OCI-M1 (cell line): ENCODE measurements at regions not wholly inside any gene's neighbourhood (a gene's known extent, or its start where the extent isn't known, plus 50 kb on each side); places are given as distances from the start of the nearest gene placed in this dataset.
"Not testable (repeated sequence)": the region's sequence is repeated elsewhere in the genome, so short reads cannot be mapped to it uniquely, and the experiment has no call there.

Experiments used
- DNase-seq: peaks from one replicate; lab custom pipeline; 2025; lab: John Stamatoyannopoulos, UW

DNA sequence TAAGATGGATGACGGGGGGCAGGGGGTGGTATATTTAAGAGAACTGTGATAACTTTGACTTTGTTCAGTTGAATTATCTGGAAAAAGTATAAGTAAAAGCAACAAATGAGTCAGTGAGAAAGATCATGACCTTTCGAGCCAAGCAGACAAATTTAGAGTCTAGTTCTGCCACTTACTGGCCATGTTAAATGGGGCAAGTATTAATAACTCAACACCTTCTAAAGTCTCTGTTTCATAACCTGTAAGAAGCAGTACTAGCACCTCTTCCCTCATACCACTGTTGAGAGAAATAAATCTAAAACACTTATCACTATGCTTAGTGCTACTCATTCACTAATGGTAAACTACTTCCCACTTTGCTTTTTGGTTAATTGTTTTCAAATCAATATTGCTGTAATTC, 604.4 kb upstream of the LRRN3 start:
- DNase-seq: no peak

DNA sequence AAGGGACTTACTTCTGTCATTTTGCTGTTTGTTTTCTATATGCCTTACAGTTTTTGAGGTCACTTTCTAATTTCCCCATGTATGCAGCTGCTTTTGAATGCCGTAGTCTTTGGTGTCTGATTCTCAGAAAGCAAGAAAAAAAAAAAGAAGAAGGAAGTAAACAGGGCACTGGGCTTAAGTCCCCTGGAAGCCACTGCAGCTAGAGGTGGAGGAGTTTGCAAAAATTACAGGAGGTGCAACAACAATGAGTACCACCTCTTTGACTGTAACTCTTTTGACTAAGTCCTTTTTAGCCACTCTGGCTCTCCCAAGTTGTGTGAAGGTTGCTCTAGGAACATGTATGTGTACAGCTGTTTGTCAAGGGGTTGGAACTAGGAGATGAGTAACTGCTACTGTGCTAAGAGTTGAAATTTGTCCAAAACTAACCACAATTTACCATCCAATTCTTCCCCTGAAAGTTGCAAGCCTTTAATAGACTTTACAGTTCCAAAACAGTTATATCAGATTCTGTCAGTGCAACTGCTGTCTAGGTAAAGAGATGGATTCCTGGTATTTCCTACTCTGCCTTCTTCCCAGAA, 588.0 kb upstream of the LRRN3 start:
- peak; percentile 77 for DNase-seq

DNA sequence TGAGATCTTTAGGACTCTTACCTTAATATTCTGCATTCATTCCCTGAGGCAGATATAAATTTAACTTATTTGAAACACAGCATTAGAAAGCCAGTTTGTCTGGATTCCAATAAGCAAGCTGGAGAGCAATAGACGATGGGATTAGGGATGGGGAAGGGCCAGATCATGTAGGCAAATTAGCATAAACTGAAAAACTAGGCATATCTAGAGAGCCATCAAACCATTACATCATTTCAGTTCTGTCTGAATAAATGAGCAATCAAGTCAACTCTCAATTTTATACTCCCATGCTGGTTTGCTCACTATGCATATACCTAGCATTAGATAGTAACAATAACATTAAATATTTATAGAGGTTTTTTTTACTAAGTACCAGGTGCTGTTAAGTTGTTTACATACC, 583.6 kb upstream of the LRRN3 start:
- DNase-seq: no peak

DNA sequence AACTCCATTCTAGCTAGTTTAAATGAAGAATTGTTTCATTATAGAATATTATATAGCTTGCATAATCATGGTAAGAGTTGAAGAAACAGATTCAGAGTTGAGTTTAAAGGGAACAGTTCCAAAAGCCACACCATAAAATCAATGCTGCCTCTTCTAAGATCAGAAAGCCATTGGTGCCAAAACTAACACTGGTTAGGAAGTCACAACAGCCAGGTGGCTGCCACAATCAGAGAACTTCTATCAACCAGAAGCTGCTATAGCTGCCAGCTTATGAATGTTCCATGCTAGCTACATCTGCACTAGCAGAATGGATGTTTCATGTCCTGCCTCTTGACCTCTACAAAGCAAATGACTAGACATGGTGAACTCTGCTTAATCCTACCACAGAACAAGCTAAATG, 583.1 kb upstream of the LRRN3 start:
- no peak for DNase-seq

DNA sequence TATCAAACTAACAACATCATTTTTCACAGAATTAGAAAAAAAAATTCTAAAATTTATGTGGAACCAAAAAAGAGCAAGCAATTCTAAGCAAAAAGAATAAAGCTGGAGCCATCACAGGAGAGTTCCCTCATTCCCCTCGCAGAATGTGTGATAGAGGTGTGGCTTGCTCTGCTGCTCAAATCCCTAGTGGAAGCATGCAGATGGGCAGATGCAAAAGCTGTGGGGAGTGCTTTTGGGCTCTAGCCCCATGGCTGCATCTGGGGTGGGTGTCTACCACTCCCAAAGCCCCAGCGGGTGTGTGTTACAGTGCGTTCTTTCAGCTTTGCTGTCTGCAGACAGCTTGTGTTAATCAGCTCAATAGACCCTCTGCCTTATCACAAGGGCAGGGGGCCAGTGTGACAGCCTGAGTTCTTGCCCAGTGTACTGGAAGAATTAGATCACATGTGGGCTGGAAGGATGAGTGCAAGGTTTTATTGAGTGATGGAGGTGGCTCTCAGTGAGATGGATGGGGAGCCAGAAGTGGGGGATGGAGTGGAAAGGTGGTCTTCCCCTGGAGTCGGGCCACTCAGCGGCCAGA, 575.9 kb upstream of the LRRN3 start:
- DNase-seq: not testable (repeated sequence)

DNA sequence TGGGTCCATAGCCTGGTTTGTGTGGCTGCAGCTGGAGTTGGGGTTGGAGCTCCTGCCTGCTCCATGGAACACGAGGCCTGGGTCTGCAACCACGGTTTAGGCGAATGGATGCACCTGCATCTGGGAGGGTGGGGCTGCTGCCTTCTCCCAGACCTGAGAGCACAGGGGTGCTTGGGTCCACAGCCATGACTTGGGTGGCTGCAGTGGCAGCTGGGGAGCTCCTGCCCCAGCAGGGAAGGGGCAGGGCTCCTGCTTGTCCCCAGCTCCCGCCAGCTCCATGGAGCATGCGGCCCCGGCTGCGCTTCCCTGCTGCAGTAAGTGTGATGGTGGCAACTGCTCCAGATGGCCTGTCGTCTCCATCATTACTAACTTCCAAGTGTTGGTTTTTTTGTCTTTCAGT, 571.1 kb upstream of the LRRN3 start:
- no peak for DNase-seq

DNA sequence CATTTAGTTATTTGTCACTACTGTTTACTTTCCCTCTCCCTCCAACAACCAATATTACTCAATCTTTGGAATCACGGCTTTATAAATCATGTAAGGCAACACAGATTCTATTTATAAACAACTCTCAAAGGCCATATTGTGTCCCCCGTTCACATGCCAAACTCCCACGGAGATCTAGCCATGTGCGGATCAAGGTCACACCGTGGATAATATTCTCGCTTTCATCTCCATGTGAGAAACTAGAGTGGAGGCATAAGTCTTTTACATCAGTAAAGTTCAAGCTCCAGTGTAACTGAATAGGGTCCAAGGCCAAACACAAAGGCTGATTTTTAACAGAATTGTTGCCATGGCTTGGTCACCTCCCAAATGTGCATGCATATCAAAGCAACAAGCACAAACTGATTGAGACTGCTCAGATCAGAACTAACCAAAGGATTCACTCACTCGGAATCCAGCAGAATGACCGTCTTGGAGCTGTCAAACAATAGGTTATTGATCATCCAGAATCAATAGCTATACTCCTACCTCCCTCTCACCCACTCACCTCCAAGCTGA, 569.5 kb upstream of the LRRN3 start:
- no peak for DNase-seq

DNA sequence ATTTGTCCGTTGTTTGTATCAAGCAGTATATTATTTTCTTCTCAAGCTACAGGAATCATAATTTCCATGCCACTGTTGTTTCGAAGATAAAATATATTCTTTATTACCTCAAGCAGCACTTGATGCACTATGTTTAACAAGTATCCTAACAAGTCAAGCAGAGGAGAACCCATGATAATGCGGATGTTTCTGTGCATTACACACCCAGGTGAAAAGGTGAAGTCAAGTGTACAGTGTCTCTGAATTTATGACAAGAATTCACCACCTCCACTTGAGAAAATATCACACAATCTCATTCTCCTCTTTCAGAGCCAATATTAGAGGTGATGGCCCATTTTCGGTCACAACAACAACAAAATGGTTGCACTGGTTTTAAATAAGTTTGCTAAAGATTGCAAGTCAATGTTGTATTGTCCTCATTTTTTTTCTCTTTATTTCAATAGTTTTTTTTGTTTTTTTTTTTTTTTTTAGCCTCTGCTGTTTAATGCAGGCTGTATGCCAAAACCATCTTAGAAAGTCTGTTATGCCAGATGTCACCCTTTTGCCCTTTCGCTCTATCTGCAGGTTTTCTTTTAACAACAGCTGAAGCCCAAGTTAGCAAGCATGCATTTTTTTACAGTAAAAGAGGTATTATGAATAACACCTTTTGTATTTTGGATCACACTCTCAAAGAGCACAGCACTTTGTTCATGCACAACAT, 568.7 kb upstream of the LRRN3 start:
- no peak for DNase-seq

DNA sequence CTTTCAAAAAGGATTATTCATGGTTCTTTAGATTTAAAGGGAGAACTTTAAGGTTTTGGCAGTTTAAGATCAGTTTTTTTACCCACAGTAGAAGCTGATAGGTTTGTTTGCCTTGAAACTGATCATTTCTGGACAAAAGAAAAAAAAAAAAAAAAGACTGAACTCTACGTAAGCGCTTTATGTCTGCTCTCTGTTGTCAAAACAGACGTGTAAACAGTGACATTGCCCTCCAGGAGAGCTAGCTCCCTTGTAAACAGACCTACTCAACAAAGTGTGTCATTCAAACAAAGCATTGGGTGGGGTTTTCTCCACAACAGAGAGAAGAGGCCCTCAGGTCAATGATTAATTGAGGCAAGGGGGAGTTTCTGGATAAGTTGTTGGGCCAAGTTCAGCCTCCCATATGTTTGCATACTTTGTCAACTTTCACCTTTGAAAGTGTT, 568.1 kb upstream of the LRRN3 start:
- no peak for DNase-seq

DNA sequence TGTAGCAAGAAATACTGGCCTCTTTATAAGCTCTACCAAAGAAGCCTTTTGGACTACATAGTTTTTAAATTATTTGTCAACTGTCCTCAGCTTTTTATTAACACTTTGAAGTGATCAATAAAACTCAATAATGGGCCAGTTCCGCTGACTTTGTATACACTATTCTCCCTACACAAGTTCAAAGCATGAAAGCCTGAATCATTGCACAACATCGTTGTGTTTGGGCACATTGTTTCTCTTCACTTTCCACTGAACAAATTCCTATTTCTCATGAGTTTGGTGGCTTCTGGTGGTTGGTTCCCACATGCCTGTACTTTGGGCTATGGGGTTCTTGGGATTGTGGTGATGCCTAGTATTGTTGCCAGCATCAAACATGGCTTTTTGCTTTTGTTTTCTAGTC, 561.8 kb upstream of the LRRN3 start:
- no peak for DNase-seq

DNA sequence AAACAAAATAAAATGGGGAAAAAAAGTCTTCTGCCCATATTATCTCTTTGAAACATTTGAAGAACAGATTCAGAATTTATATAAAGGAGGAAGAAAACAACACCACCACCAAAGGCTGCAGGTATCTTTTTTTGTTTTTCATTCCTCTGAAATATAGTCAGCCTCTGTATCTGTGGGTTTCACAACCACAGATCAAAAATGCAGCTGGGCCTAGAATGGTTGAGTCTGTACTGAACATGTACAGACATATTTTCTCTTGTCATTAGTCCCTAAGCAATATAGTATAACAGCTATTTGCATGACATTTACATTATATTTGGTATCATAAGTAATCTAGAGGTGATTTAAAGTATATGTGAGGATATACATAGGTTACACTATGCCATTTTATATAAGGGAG, 559.7 kb upstream of the LRRN3 start:
- no peak for DNase-seq

DNA sequence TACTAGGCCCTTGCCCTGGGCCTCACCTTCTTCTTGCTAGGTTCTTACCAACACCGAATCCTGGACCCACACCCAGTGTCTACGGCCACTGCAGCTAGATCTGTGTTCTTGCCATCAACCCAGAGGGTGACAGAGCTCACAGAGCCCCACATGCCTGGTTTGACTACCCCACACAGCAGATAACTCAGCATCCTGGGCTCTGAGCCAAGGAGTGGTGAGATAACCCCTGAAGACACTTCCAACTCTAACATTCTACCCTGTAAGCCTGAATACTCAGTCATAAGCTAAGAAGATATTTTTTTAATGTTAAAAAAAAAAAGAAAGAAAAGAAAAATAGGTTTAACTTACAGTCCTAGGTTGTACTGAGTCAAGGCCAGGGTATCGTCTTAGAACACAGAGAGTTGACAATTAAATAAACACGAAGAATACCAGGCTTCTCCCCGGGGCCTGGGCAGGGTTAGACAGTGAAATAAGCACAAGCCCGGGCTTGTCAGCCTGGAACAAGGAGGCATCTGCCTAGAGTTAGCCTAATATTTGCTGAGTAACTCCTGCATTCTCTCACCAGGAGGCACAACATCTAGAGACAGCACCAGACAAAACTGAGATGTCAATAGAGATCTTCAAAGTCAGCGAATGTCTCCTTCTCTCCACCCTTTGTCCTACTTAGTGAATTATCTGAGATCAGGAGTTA, 556.5 kb upstream of the LRRN3 start:
- DNase-seq: peak; percentile 71

DNA sequence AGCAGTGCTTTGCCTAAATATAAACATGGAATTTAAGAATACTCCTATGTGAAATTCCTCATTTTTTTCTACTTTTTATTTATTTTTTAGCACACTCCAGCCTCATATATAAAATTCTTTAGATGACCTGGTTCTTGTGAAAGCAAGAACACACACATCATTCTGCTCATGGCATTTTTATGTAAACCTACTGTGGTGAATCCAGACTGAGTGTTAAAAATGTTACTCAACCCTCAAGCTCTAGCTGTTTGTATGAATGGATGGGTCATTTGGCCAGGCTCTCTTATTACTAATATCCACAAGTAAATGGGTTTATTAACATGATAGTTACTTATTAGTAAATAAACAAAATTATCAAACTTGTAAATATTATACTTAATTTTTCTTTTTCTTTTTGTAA, 551.7 kb upstream of the LRRN3 start:
- DNase-seq: no peak

DNA sequence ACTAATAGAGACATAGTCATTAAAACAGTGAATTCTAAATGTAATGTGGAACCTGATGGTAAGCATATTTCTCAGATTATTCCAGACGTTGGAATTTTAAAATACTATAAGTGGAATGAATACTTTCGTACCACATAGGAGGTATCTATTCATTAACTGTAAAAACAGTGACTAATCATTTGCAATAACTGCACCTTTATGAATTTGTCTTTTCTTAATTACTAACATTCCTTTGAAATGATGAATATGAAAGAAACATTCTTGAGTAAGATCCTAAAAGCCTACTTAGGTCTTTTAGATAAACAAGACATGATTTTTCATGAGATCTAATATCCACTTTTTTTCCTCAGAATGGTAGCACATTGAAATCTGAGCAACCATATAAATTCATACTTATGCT, 549.0 kb upstream of the LRRN3 start:
- DNase-seq: no peak

DNA sequence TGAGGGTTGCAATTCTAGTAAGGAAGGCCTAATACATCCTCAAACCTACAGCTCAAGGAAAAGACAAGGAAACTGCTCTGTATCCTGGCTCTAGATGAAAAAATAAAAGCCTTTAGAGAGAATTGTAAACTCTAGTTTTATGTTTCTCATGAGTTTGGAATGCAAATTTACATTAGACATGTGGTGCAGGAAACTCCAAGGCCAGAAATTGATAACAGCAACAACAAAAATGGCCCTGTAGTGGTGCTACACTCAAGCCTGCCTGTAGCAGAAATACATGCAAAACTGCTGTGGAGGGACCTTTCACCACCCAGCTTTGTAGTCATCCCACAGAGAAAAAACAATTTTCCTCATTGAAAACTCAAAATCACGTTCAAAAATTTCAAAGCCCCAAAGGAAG, 546.7 kb upstream of the LRRN3 start:
- DNase-seq: no peak

DNA sequence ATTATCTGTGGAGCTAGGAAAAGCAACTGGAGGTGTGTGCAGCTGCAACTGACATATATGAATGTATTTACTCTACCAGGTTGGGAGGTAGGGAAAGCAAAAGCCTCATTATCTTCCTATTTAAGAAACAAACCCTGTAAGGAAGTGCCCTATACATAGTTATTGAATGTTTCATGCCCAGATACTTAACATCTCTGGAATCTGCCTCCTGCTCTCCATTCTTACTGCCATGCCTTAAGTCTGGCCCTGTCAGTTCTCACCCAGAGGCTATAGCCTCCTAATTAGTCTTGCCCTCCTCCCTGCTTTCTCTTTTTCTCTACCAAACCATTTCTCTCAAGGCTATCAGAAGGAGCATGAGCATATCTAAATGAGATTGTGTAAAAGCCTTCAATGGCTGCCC, 542.6 kb upstream of the LRRN3 start:
- no peak for DNase-seq

DNA sequence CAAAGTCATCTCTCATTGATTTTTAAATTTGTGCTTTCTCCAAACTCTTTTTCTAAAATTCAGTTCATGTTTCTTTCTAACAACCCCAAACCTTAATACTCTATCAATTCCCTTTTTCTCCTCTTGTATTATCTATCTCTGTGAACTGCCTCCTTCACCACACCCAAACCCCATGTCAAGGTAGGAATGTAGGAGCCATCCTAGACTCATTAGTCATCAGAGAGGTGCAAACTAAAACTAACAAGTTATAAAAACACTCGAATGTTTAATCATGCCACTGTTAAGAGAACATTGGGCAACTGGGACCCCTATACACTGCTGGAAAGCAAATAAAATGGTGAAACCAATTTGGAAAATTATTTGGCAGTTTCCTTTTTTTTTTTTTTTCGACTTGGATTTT, 533.8 kb upstream of the LRRN3 start:
- no peak for DNase-seq

DNA sequence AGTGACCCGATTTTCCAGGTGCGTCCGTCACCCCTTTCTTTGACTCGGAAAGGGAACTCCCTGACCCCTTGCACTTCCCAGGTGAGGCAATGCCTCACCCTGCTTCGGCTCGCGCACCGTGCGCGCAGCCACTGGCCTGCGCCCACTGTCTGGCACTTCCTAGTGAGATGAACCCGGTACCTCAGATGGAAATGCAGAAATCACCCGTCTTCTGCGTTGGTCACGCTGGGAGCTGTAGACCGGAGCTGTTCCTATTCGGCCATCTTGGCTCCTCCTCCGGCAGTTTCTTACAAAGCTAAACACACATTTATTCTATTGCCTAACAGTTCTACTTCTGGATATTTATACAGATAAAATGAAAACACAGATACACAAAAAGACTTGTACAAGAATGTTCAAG, 527.6 kb upstream of the LRRN3 start:
- not testable (repeated sequence) for DNase-seq

DNA sequence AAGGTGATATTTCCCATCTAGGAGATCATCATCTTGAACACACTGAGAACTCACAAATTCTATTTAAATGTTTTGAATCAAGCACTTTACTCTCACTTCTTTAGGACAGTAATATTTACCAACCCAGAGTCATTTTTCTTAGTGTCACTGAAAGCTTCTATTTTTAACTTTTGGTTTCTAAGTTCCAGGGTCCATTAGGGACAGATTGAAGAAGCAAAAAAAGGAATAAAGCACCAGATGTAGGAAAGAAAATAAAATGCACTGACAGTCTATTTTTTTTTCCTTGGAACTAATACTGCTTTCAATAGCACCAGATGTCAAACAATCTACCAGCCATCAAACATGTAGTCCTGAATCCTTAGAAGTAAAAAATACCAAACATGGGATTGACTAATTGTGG, 526.7 kb upstream of the LRRN3 start:
- DNase-seq: no peak

DNA sequence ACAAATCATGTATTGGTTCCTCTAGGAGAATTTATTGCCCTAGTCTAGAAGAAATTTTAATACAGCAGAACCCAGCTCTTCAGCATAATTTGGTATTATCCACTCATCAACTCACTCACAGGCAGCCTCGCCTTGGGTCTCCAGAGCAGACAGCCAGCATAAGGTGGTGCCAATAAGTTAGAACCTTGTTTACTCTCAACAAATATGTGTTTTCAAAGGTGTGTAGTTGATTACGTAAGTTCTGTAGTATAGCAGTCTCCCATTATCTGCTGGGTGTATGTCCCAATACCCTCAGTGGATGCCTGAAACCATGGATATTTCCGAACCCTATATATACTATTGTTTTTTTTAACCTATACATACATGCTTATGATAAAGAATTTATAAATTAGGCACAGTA, 522.5 kb upstream of the LRRN3 start:
- DNase-seq: no peak

DNA sequence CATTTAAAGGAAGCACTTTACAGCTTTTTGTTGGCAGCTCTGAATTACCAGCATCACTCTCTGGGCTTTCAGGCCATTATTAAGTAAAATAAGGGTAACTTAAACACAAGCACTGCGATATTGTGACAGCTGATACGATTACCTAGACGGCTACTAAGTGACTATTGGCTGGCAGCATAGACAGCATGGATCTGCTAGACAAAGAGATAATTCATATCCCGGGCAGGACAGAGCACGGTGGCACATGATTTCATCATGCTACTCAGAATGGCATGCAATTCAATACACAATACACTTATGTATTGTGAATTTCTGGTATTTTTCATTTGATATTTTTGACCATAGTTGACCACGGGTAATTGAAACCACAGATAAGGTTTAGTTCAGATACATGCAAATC, 522.0 kb upstream of the LRRN3 start:
- DNase-seq: peak; percentile 22

DNA sequence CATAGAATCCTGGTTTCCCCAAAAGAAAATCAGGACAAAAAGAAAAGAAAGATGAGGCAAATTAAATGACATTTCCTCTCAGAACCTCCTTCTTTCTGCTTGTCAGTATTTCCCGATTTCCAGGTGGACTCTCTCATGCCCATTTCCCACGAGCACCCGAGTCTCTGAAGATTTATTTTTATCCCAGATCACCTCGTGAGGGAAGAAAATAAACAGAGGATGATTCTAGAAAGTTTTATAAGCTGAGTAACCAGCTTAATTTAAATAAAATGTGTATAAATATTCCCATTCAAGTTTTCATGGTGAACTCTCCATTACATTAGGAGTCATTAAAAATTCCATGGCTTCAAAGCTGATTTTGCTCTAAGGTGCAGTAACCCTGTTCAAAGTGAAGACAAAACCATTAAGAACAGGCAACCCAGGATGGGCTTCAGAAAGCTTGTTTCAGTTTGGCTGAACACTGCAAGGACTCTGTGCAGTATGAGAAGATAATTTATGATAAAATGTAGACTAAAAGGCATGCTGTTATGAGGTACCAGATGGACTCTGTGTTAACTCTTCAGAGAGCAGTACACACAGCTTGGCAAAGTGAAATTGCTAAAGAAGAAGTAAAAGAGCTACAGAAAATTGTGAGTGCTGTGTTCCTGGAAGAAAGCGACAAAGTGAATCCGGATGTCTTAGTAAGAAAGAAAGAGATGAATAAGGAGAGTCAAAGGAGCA, 521.3 kb upstream of the LRRN3 start:
- DNase-seq: peak; percentile 16
